GM10248 (cell line): ENCODE measurements at regions not wholly inside any gene's neighbourhood (a gene's known extent, or its start where the extent isn't known, plus 50 kb on each side); places are given as distances from the start of the nearest gene placed in this dataset.

Experiments
- CTCF ChIA-PET: fragments of 300-600 bp; sonication (Branson Sonifier 250); formaldehyde crosslinking; extraction: SDS; loops from one replicate; lab custom pipeline; 2021; ENCODE audit warnings: antibody characterized with exemption; lab: Yijun Ruan, JAX
- POLR2A ChIA-PET: fragments of 350-650 bp; sonication (Branson Sonifier 250); formaldehyde crosslinking; extraction: SDS; loops from one replicate; lab custom pipeline; 2020; ENCODE audit warnings: antibody characterized with exemption; lab: Yijun Ruan, JAX
- DNase-seq: peaks from one replicate; pipeline ENCODE4 v3.0.0; 2012; ENCODE audit errors: extremely low spot score
- CTCF ChIP-seq: IDR thresholded peaks from 2 replicates; pipeline ENCODE4 v1.5.1; 2012; ENCODE audit warnings: mild to moderate bottlenecking, low read depth; ENCODE audit errors: extremely low read depth, missing control alignments, control extremely low read depth

GRCh38 chr16:77085981-77086380, 105.0 kb upstream of the MON1B start:
- no peak for TF ChIP-seq CTCF
- ChIA-PET CTCF (no interaction called here), POLR2A (no interaction called here)
- DNase-seq = no peak

GRCh38 chr16:77090062-77090461, 100.9 kb upstream of the MON1B start:
- no peak for DNase-seq
- TF ChIP-seq CTCF = no peak
- CTCF ChIA-PET = no interaction called here
- POLR2A ChIA-PET = no interaction called here

GRCh38 chr16:77093309-77093708, 97.7 kb upstream of the MON1B start:
- ChIA-PET CTCF (interaction anchor here (0.8 kb wide), 1 partner anchor 26 kb away, joined by 3 read pairs; no protein-coding TSS in a partner anchor), POLR2A (interaction anchor here (0.6 kb wide), 1 partner anchor 212 kb away, joined by 3 read pairs; no protein-coding TSS in a partner anchor)
- TF ChIP-seq CTCF = no peak
- DNase-seq = no peak

- DNase-seq = no peak
- POLR2A ChIA-PET = interaction anchor here (0.6 kb wide), 1 partner anchor 211 kb away, joined by 3 read pairs; no protein-coding TSS in a partner anchor
- no peak for TF ChIP-seq CTCF
- CTCF ChIA-PET = interaction anchor here (0.8 to 1.4 kb wide), 2 partner anchors 25 to 76 kb away, joined by 3 read pairs; no protein-coding TSS in a partner anchor
These were observed 97.0 kb upstream of the MON1B start for GRCh38 chr16:77093999-77094398.

- POLR2A ChIA-PET = no interaction called here
- DNase-seq = no peak
- CTCF ChIA-PET = interaction anchor here (1.2 to 1.6 kb wide), 3 partner anchors 9 to 12 kb away, joined by 3 read pairs; no protein-coding TSS in a partner anchor
- TF ChIP-seq CTCF = no peak
These were observed 79.9 kb upstream of the MON1B start for GRCh38 chr16:77111056-77111565.

GRCh38 chr16:77112746-77113145, 78.2 kb upstream of the MON1B start:
- ChIA-PET CTCF (interaction anchor here (1.6 kb wide), 1 partner anchor 10 kb away, joined by 3 read pairs; no protein-coding TSS in a partner anchor), POLR2A (no interaction called here)
- DNase-seq = no peak
- TF ChIP-seq CTCF = no peak
